Nephron (organoid): ENCODE measurements at regions not wholly inside any gene's neighbourhood (a gene's known extent, or its start where the extent isn't known, plus 50 kb on each side); places are given as distances from the start of the nearest gene placed in this dataset.

ENCODE experiments used
- H3K27ac Mint-ChIP-seq, 3 experiments: 2 replicates each; pipeline ENCODE4 v1.8.0; 2020; ENCODE audit warnings: mixed read lengths in 3 of 3, mild to moderate bottlenecking in 2 of 3, moderate library complexity in 1 of 3
- H3K27me3 Mint-ChIP-seq: 2 replicates; pipeline ENCODE4 v1.8.0; 2021; ENCODE audit warnings: low read depth, mild to moderate bottlenecking, moderate library complexity, mixed read lengths
- H3K36me3 Mint-ChIP-seq: 2 replicates; pipeline ENCODE4 v1.8.0; 2020; ENCODE audit warnings: low read depth, mixed read lengths
- H3K4me1 Mint-ChIP-seq: 2 replicates; pipeline ENCODE4 v1.8.0; 2020; ENCODE audit warnings: mixed read lengths
- H3K4me3 Mint-ChIP-seq, 3 experiments: 2 replicates each; pipeline ENCODE4 v1.8.0; 2020; ENCODE audit warnings: mild to moderate bottlenecking in 3 of 3, mixed read lengths in 3 of 3, moderate library complexity in 2 of 3
- H3K9me3 Mint-ChIP-seq: 2 replicates; pipeline ENCODE4 v1.8.0; 2020; ENCODE audit warnings: mixed read lengths
- CTCF ChIP-seq, 3 experiments: fragments of 200-600 bp; sonication (generic); IDR thresholded peaks; one replicate each; pipeline ENCODE4 v1.5.0; 2021; ENCODE audit warnings: antibody characterized with exemption in 3 of 3; ENCODE audit not compliant: unreplicated experiment in 3 of 3

GRCh38 chr6:167579806-167580618 lies 246.7 kb upstream of the AFDN start:
- peaks cover 39% of the 10 kb centered on the region for H3K4me1 Mint-ChIP-seq
- H3K27ac Mint-ChIP-seq: peak overlapping the region in 2 of 3 experiments; percentile 25 to 38
- TF ChIP-seq CTCF (IDR thresholded peaks at IDR 0.05; ENCODE audit: unreplicated experiment in 3 of 3): no peak
- H3K4me3 Mint-ChIP-seq: no peak overlapping the region
- H3K9me3 Mint-ChIP-seq: peaks cover 23% of the 10 kb centered on the region
- H3K27me3 Mint-ChIP-seq: peaks cover 20% of the 10 kb centered on the region
- H3K36me3 Mint-ChIP-seq: peaks cover 7% of the 10 kb centered on the region

- Mint-ChIP-seq H3K27me3 (peaks cover 19% of the 10 kb centered on the region), H3K36me3 (peaks cover 7% of the 10 kb centered on the region), H3K4me3 (no peak overlapping the region), H3K4me1 (peaks cover 37% of the 10 kb centered on the region), H3K27ac (peak overlapping the region in 2 of 3 experiments; percentile 25 to 38), H3K9me3 (peaks cover 29% of the 10 kb centered on the region)
- no peak for TF ChIP-seq CTCF (IDR thresholded peaks at IDR 0.05; ENCODE audit: unreplicated experiment in 3 of 3)
Measured at GRCh38 chr6:167580619-167580911, 246.1 kb upstream of the AFDN start.

GRCh38 chr6:167581637-167582036 lies 245.1 kb upstream of the AFDN start:
- Mint-ChIP-seq H3K27me3 (peaks cover 14% of the 10 kb centered on the region), H3K36me3 (peaks cover 10% of the 10 kb centered on the region), H3K27ac (no peak overlapping the region), H3K9me3 (peaks cover 38% of the 10 kb centered on the region), H3K4me1 (peaks cover 33% of the 10 kb centered on the region), H3K4me3 (no peak overlapping the region)
- no peak for TF ChIP-seq CTCF (IDR thresholded peaks at IDR 0.05; ENCODE audit: unreplicated experiment in 3 of 3)

GRCh38 chr6:167583412-167583811 lies 243.3 kb upstream of the AFDN start:
- H3K4me3 Mint-ChIP-seq: no peak overlapping the region
- no peak for TF ChIP-seq CTCF (IDR thresholded peaks at IDR 0.05; ENCODE audit: unreplicated experiment in 3 of 3)
- peaks cover 10% of the 10 kb centered on the region for H3K36me3 Mint-ChIP-seq
- no peak overlapping the region for H3K27ac Mint-ChIP-seq
- peaks cover 25% of the 10 kb centered on the region for H3K4me1 Mint-ChIP-seq
- peaks cover 44% of the 10 kb centered on the region for H3K9me3 Mint-ChIP-seq
- H3K27me3 Mint-ChIP-seq: peaks cover 5% of the 10 kb centered on the region

GRCh38 chr6:167588181-167588919 lies 238.4 kb upstream of the AFDN start:
- Mint-ChIP-seq H3K4me3 (no peak overlapping the region), H3K4me1 (peaks cover 4% of the 10 kb centered on the region), H3K36me3 (peaks cover 3% of the 10 kb centered on the region), H3K27ac (peak overlapping the region; percentile 43 to 62 (median 59)), H3K9me3 (peaks cover 36% of the 10 kb centered on the region), H3K27me3 (peaks cover 18% of the 10 kb centered on the region)
- TF ChIP-seq CTCF (IDR thresholded peaks at IDR 0.05; ENCODE audit: unreplicated experiment in 3 of 3): no peak
